ENCODE measurements at regions not wholly inside any gene's neighbourhood (a gene's known extent, or its start where the extent isn't known, plus 50 kb on each side); places are given as distances from the start of the nearest gene placed in this dataset.

DNA sequence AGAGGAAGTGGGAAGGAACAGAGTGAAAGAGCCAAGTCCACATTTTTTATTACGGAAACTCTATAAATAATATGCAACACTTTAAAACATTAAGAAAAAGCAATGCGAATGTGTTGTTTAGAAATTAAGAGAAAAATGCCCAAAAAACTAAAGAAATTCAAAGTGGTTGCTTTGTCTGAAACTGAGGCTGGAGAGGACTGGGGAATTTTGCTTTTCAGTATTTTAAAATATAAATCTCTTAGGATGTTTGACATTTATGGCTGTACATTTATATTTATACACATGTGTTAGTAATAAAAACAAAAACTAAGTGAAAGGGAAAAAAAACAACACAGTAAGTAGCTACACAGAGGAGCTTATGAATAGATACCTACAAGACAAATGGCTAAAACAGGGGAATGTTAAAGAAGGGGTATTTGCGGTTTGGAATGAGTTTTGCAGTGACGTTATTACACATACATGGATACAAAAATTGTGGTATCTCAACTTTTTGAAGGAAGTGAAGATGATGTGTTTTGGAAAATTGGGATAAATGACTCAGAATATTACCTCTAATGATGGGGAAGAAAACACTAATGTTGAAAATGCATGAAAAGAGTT is 97.0 kb upstream of the DRD2 start:
- Histone ChIP-seq H3K4me2 (ENCODE audit: insufficient read depth in 1 of 2, low read depth in 2 of 2, low read length in 2 of 2) (no peak overlapping the region), H3K56ac (replicated peaks; ENCODE audit: insufficient read length, low read depth, low read length) (no peak overlapping the region), H3K9me3 (ENCODE audit: insufficient read depth in 2 of 2, low read depth in 1 of 2, low read length in 1 of 2) (no peaks in the 10 kb centered on the region), H2BK12ac (ENCODE audit: low read depth, low read length) (no peak overlapping the region), H2BK120ac (replicated peaks; ENCODE audit: low read depth, low read length) (no peak overlapping the region), H3K36me3 (ENCODE audit: control insufficient read depth in 2 of 4, insufficient read depth in 4 of 4, low read length in 3 of 4) (no peaks in the 10 kb centered on the region), H3K79me1 (ENCODE audit: low read depth, low read length) (no peaks in the 10 kb centered on the region), H2AK5ac (ENCODE audit: low read depth, low read length) (no peak overlapping the region), H3K4ac (replicated peaks; ENCODE audit: insufficient read length, low read depth, low read length) (no peak overlapping the region), H2BK15ac (ENCODE audit: low read length) (no peak overlapping the region), H3K14ac (ENCODE audit: insufficient read length) (no peak overlapping the region), H3K23ac (ENCODE audit: insufficient read length) (no peak overlapping the region), H2BK20ac (ENCODE audit: low read length) (no peak overlapping the region), H2AFZ (ENCODE audit: low read length) (no peak overlapping the region), H4K8ac (ENCODE audit: extremely low read depth, insufficient read depth, low read length) (no peak overlapping the region), H2BK5ac (ENCODE audit: low read depth, low read length) (no peak overlapping the region), H3K4me1 (replicated peaks in 1 of 4; ENCODE audit: control insufficient read depth in 3 of 4, insufficient read depth in 4 of 4, low read length in 3 of 4) (peaks cover 4 to 10% (median 7%) of the 10 kb centered on the region in 4 experiments; a peak in 6 of 7 replicates), H3K9ac (replicated peaks in 1 of 4; ENCODE audit: extremely low read depth in 1 of 4, low read depth in 3 of 4, low read length in 3 of 4) (no peak overlapping the region), H4K5ac (ENCODE audit: insufficient read length, low read depth, low read length) (no peak overlapping the region), H3K27me3 (replicated peaks in 1 of 4; ENCODE audit: control insufficient read depth in 3 of 4, extremely low read depth in 1 of 4, insufficient read depth in 3 of 4, low read length in 3 of 4) (no peaks in the 10 kb centered on the region), H4K91ac (replicated peaks; ENCODE audit: insufficient read length, low read length) (no peak overlapping the region), H3K79me2 (ENCODE audit: control insufficient read depth in 1 of 2, insufficient read depth in 2 of 2, low read length in 2 of 2) (no peaks in the 10 kb centered on the region), H3K4me3 (ENCODE audit: extremely low read depth in 1 of 4, insufficient read depth in 2 of 4, low read depth in 3 of 4, low read length in 4 of 4) (no peak overlapping the region), H3K18ac (ENCODE audit: extremely low read depth, low read length) (no peak overlapping the region), H3K23me2 (ENCODE audit: low read depth, low read length) (no peaks in the 10 kb centered on the region), H4K20me1 (replicated peaks in 1 of 2; ENCODE audit: control insufficient read depth in 1 of 2, insufficient read depth in 2 of 2, low read length in 2 of 2) (no peaks in the 10 kb centered on the region), H3K27ac (ENCODE audit: low read depth, low read length) (no peak overlapping the region)
- no peak for DNase-seq (ENCODE audit: low read depth in 1 of 2, low spot score in 2 of 2)
- no peak for FAIRE-seq
- TF ChIP-seq RAD21 (IDR thresholded peaks at IDR 0.05 in 1 of 2, conservative IDR thresholded peaks at IDR 0.05 in 1 of 2; ENCODE audit: low read depth in 2 of 2, low read length in 2 of 2) (no peak), TCF12 (IDR thresholded peaks at IDR 0.05; ENCODE audit: low read depth, low read length) (no peak), SUZ12 (IDR thresholded peaks at IDR 0.05; ENCODE audit: low read length) (no peak), FOSL1 (IDR thresholded peaks at IDR 0.05; ENCODE audit: insufficient read depth, low read depth, low read length) (no peak)
- TF ChIP-seq, protein P1, sequence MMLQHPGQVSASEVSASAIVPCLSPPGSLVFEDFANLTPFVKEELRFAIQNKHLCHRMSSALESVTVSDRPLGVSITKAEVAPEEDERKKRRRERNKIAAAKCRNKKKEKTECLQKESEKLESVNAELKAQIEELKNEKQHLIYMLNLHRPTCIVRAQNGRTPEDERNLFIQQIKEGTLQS (IDR thresholded peaks at IDR 0.05; ENCODE audit: insufficient read depth, low read depth, low read length) = no peak
- ChIA-PET POLR2A (ENCODE audit: partially characterized antibody) (no interaction called here), CTCF (ENCODE audit: partially characterized antibody) (interaction anchor here (0.8 to 1.7 kb wide), 2 partner anchors 13 to 158 kb away, joined by 3 to 4 read pairs; no protein-coding TSS in a partner anchor)
- WGBS, 2 experiments (ENCODE audit: extremely low coverage in 1 of 2, insufficient coverage in 1 of 2, insufficient read length in 1 of 2, insufficient replicate concordance in 2 of 2, low coverage in 1 of 2, low lambda C conversion rate in 2 of 2, missing lambda C conversion rate in 1 of 2) = 86% methylated on average over 4 of the region's 4 CpGs; no CpG with 5 or more reads in 1 of the 2 experiments

Data from H1 (cell line).